ENCODE measurements at regions not wholly inside any gene's neighbourhood (a gene's known extent, or its start where the extent isn't known, plus 50 kb on each side); places are given as distances from the start of the nearest gene placed in this dataset.

- Histone ChIP-seq H3K9ac (no peak overlapping the region), H3K27me3 (ENCODE audit: insufficient read depth) (no peaks in the 10 kb centered on the region), H3K9me2 (no peaks in the 10 kb centered on the region), H3F3A (replicated peaks; ENCODE audit: insufficient read depth) (no peaks in the 10 kb centered on the region), H3K4me1 (ENCODE audit: control insufficient read depth in 1 of 2, insufficient read depth in 2 of 2, low read depth in 1 of 2, low read length in 1 of 2) (no peaks in the 10 kb centered on the region), H2AFZ (ENCODE audit: low read depth) (no peak overlapping the region), H4K20me1 (ENCODE audit: insufficient read depth) (no peaks in the 10 kb centered on the region), H3K27ac (ENCODE audit: low read depth in 2 of 2, low read length in 1 of 2) (no peak overlapping the region), H3K4me2 (no peak overlapping the region), H3K36me3 (replicated peaks in 1 of 2; ENCODE audit: control insufficient read depth in 1 of 2, insufficient read depth in 2 of 2, low read length in 1 of 2) (no peaks in the 10 kb centered on the region), H3K9me3 (no peaks in the 10 kb centered on the region), H3K4me3 (ENCODE audit: low read depth in 2 of 2, low read length in 1 of 2) (no peak overlapping the region), H3K79me2 (ENCODE audit: insufficient read depth) (no peaks in the 10 kb centered on the region)
- POLR2A ChIA-PET, result no interaction called here
- DNase-seq, result no peak
- WGBS (ENCODE audit: low lambda C conversion rate), result 88% methylated on average over 9 of the region's 9 CpGs
- CTCF ChIA-PET, result no interaction called here
- no peak for TF ChIP-seq RXRA (IDR thresholded peaks at IDR 0.05; ENCODE audit: borderline replicate concordance, low read depth)
Observed at GRCh38 chr6:154606457-154606856, 96.0 kb upstream of the CNKSR3 start.

GRCh38 chr6:154606860-154607259 is 96.4 kb upstream of the CNKSR3 start:
- Histone ChIP-seq H3K36me3 (replicated peaks in 1 of 2; ENCODE audit: control insufficient read depth in 1 of 2, insufficient read depth in 2 of 2, low read length in 1 of 2) (no peaks in the 10 kb centered on the region), H3K27ac (ENCODE audit: low read depth in 2 of 2, low read length in 1 of 2) (no peak overlapping the region), H3K27me3 (ENCODE audit: insufficient read depth) (no peaks in the 10 kb centered on the region), H3K9me3 (no peaks in the 10 kb centered on the region), H4K20me1 (ENCODE audit: insufficient read depth) (no peaks in the 10 kb centered on the region), H3K79me2 (ENCODE audit: insufficient read depth) (no peaks in the 10 kb centered on the region), H3F3A (replicated peaks; ENCODE audit: insufficient read depth) (no peaks in the 10 kb centered on the region), H2AFZ (ENCODE audit: low read depth) (no peak overlapping the region), H3K9me2 (no peaks in the 10 kb centered on the region), H3K4me1 (ENCODE audit: control insufficient read depth in 1 of 2, insufficient read depth in 2 of 2, low read depth in 1 of 2, low read length in 1 of 2) (no peaks in the 10 kb centered on the region), H3K4me2 (no peak overlapping the region), H3K9ac (no peak overlapping the region), H3K4me3 (ENCODE audit: low read depth in 2 of 2, low read length in 1 of 2) (no peak overlapping the region)
- POLR2A ChIA-PET, result no interaction called here
- CTCF ChIA-PET, result interaction anchor here (1.4 kb wide), 1 partner anchor 38 kb away, joined by 3 read pairs; no protein-coding TSS in a partner anchor
- 50% methylated on average over 2 of the region's 2 CpGs for WGBS (ENCODE audit: low lambda C conversion rate)
- no peak for DNase-seq
- no peak for TF ChIP-seq RAD21 (IDR thresholded peaks at IDR 0.05; ENCODE audit: low read length)

GRCh38 chr6:154611241-154611640 is 100.8 kb upstream of the CNKSR3 start:
- no peaks in the 10 kb centered on the region for H3K79me2 ChIP-seq (ENCODE audit: insufficient read depth)
- no peaks in the 10 kb centered on the region for H3K9me2 ChIP-seq
- H3K4me1 ChIP-seq (ENCODE audit: control insufficient read depth in 1 of 2, insufficient read depth in 2 of 2, low read depth in 1 of 2, low read length in 1 of 2), result peaks cover 0 to 4% of the 10 kb centered on the region in 2 experiments; a peak in 3 of 4 replicates
- no peak overlapping the region for H2AFZ ChIP-seq (ENCODE audit: low read depth)
- no peaks in the 10 kb centered on the region for H3K27me3 ChIP-seq (ENCODE audit: insufficient read depth)
- DNase-seq, result no peak
- H3K27ac ChIP-seq (ENCODE audit: low read depth in 2 of 2, low read length in 1 of 2), result no peak overlapping the region
- H3K9ac ChIP-seq, result no peak overlapping the region
- H3K4me3 ChIP-seq (ENCODE audit: low read depth in 2 of 2, low read length in 1 of 2), result no peak overlapping the region
- no peaks in the 10 kb centered on the region for H3K36me3 ChIP-seq (replicated peaks in 1 of 2; ENCODE audit: control insufficient read depth in 1 of 2, insufficient read depth in 2 of 2, low read length in 1 of 2)
- H3K4me2 ChIP-seq, result no peak overlapping the region
- peaks cover 9% of the 10 kb centered on the region for H3F3A ChIP-seq (replicated peaks; ENCODE audit: insufficient read depth)
- H3K9me3 ChIP-seq, result no peaks in the 10 kb centered on the region
- no peaks in the 10 kb centered on the region for H4K20me1 ChIP-seq (ENCODE audit: insufficient read depth)
- CTCF ChIA-PET, result no interaction called here
- POLR2A ChIA-PET, result no interaction called here
- TF ChIP-seq RXRA (IDR thresholded peaks at IDR 0.05; ENCODE audit: borderline replicate concordance, low read depth) (no peak), REST (IDR thresholded peaks at IDR 0.05; ENCODE audit: low read depth, low read length) (no peak), SMC3 (IDR thresholded peaks at IDR 0.05; ENCODE audit: low read depth, low read length) (no peak), SIN3A (IDR thresholded peaks at IDR 0.05; ENCODE audit: borderline replicate concordance, low read depth, low read length) (no peak), MEF2A (IDR thresholded peaks at IDR 0.05; ENCODE audit: borderline replicate concordance, low read depth) (no peak), FOXJ3 (CRISPR knock-in tag; IDR thresholded peaks at IDR 0.05) (no peak), NFIC (IDR thresholded peaks at IDR 0.05; ENCODE audit: borderline replicate concordance) (no peak), FOSL2 (IDR thresholded peaks at IDR 0.05; ENCODE audit: borderline replicate concordance, low read depth) (no peak), RCOR1 (IDR thresholded peaks at IDR 0.05; ENCODE audit: low read length) (no peak), TEAD4 (IDR thresholded peaks at IDR 0.05; ENCODE audit: borderline replicate concordance, insufficient read depth) (no peak), ZBTB33 (IDR thresholded peaks at IDR 0.05; ENCODE audit: borderline replicate concordance, low read depth) (no peak), ELF1 (IDR thresholded peaks at IDR 0.05) (no peak), TAF1 (IDR thresholded peaks at IDR 0.05; ENCODE audit: borderline replicate concordance, low read depth, low read length) (no peak), FOXM1 (IDR thresholded peaks at IDR 0.05; ENCODE audit: low read depth) (no peak)
- 80% methylated on average over 3 of the region's 3 CpGs for WGBS (ENCODE audit: low lambda C conversion rate)
